Spleen (tissue), 11 donors: ENCODE measurements at regions not wholly inside any gene's neighbourhood (a gene's known extent, or its start where the extent isn't known, plus 50 kb on each side); places are given as distances from the start of the nearest gene placed in this dataset.

Experiments used
- DNase-seq: peaks from one replicate; pipeline ENCODE4 v3.0.0-alpha.2; 2020
- H3K27ac ChIP-seq, 8 donors: fragments of 200-600 bp; sonication (generic) in 7 of 8; 1 replicate in 4 of 8; 2 replicates in 4 of 8; pipeline versions ENCODE4 v1.5.0 to v1.8.0; 2016 to 2021; ENCODE audit warnings: inconsistent platforms in 4 of 8, mild to moderate bottlenecking in 4 of 8, moderate library complexity in 1 of 8
- H3K27me3 ChIP-seq, 7 donors: fragments of 200-600 bp; sonication (generic) in 6 of 7; replicated peaks in 1 of 7; 1 replicate in 4 of 7; 2 replicates in 3 of 7; pipeline versions ENCODE4 v1.5.0 to v1.8.0; 2016 to 2021; ENCODE audit warnings: inconsistent platforms in 3 of 7, mild to moderate bottlenecking in 1 of 7
- H3K36me3 ChIP-seq, 6 donors: fragments of 200-600 bp; sonication (generic) in 5 of 6; 1 replicate in 4 of 6; 2 replicates in 2 of 6; pipeline versions ENCODE4 v1.5.0 to v1.8.0; 2016 to 2021; ENCODE audit warnings: inconsistent platforms in 2 of 6
- H3K4me1 ChIP-seq, 6 donors: fragments of 200-600 bp; sonication (generic) in 5 of 6; 1 replicate in 3 of 6; 2 replicates in 3 of 6; pipeline versions ENCODE4 v1.5.0 to v1.8.0; 2016 to 2021; ENCODE audit warnings: inconsistent platforms in 3 of 6
- H3K4me3 ChIP-seq, 8 donors: fragments of 200-600 bp; sonication (generic) in 7 of 8; 1 replicate in 4 of 8; 2 replicates in 4 of 8; pipeline versions ENCODE4 v1.5.0 to v1.8.0; 2016 to 2021; ENCODE audit warnings: inconsistent platforms in 4 of 8, mild to moderate bottlenecking in 4 of 8, moderate library complexity in 2 of 8
- H3K9me3 ChIP-seq, 8 donors: fragments of 200-600 bp; sonication (generic) in 7 of 8; 1 replicate in 4 of 8; 2 replicates in 4 of 8; pipeline versions ENCODE4 v1.5.0 to v1.8.0; 2016 to 2021; ENCODE audit warnings: inconsistent platforms in 4 of 8
- CTCF ChIP-seq, 11 experiments: fragments of 200-600 bp in 7 of 11; fragments of 450-650 bp in 4 of 11; sonication (generic) in 4 of 11; IDR thresholded peaks in 8 of 11; conservative IDR thresholded peaks in 3 of 11; 1 replicate in 7 of 11; 2 replicates in 4 of 11; pipeline versions ENCODE4 v1.4.0 to v1.8.0; 2016 to 2021; ENCODE audit warnings: antibody characterized with exemption in 11 of 11, inconsistent platforms in 4 of 11, mild to moderate bottlenecking in 1 of 11
- POLR2A ChIP-seq, 3 donors: fragments of 450-650 bp; IDR thresholded peaks; one replicate each; pipeline ENCODE4 v1.5.1; 2017; ENCODE audit warnings: antibody characterized with exemption in 3 of 3, mild to moderate bottlenecking in 1 of 3
- POLR2AphosphoS5 ChIP-seq, 3 donors: sonication (generic); formaldehyde crosslinking; IDR thresholded peaks; one replicate each; pipeline ENCODE4 v1.5.1; 2017; ENCODE audit warnings: antibody characterized with exemption in 3 of 3
- WGBS, 5 donors: extraction: QIAGEN DNeasy Blood & Tissue Kit in 3 of 5; methylation state at CpG; one replicate each; pipeline versions ENCODE4 v1.1.5 to v1.1.7; 2013 to 2018; 5-methylcytosine and 5-hydroxymethylcytosine counted together
- intact Hi-C: fragments of 100-400 bp; cut with DNase I; formaldehyde crosslinking; loops from one replicate; pipeline ENCODE4 v1.15.0; 2023; ENCODE audit warnings: low total_unique reads
- donor health status: healthy with polysubstance abuse.
- donor health status: DM: no; HTN: no; CAD: no; lungs with moderate emphysema.
- donor health status: DM: no; HTN: no; CAD: no.
- donor health status: Bipolar disorder and iron deficiency.
- donor health status: healthy.
- donor health status: DM: no; HTN: no; CAD: no.
- donor health status: DM: yes; HTN: yes; CAD: no.

GRCh38 chr13:48849515-48849914 is 126.2 kb upstream of the FNDC3A start:
- intact Hi-C loops, result no loop called here
- no peak overlapping the region for H3K27ac ChIP-seq
- no peaks in the 10 kb centered on the region for H3K9me3 ChIP-seq
- no peaks in the 10 kb centered on the region for H3K27me3 ChIP-seq
- WGBS, 5 donors, result 76 to 89% (median 81%) methylated on average over 5 of the region's 5 CpGs
- peaks cover 0 to 12% (median 0%) of the 10 kb centered on the region in 6 donors for H3K4me1 ChIP-seq
- no peak for DNase-seq
- no peak for TF ChIP-seq CTCF (IDR thresholded peaks at IDR 0.05 in 8 of 11, conservative IDR thresholded peaks at IDR 0.05 in 3 of 11)
- no peak for TF ChIP-seq POLR2AphosphoS5 (IDR thresholded peaks at IDR 0.05)
- no peak for TF ChIP-seq POLR2A (IDR thresholded peaks at IDR 0.05)
- no peak overlapping the region for H3K4me3 ChIP-seq
- no peaks in the 10 kb centered on the region for H3K36me3 ChIP-seq

GRCh38 chr13:48851707-48852106 is 124.0 kb upstream of the FNDC3A start:
- no peak for TF ChIP-seq POLR2A (IDR thresholded peaks at IDR 0.05)
- TF ChIP-seq POLR2AphosphoS5 (IDR thresholded peaks at IDR 0.05), result no peak
- TF ChIP-seq CTCF (IDR thresholded peaks at IDR 0.05 in 8 of 11, conservative IDR thresholded peaks at IDR 0.05 in 3 of 11), result no peak
- Histone ChIP-seq H3K9me3 (no peaks in the 10 kb centered on the region), H3K4me1 (peaks cover 0 to 12% (median 0%) of the 10 kb centered on the region in 6 donors), H3K27ac (no peak overlapping the region), H3K36me3 (no peaks in the 10 kb centered on the region), H3K27me3 (no peaks in the 10 kb centered on the region), H3K4me3 (no peak overlapping the region)
- WGBS, 5 donors, result 70 to 84% (median 77%) methylated on average over 2 of the region's 2 CpGs
- intact Hi-C loops, result no loop called here
- no peak for DNase-seq

GRCh38 chr13:48852911-48853727 is 122.6 kb upstream of the FNDC3A start:
- Histone ChIP-seq H3K4me1 (peaks cover 0 to 12% (median 0%) of the 10 kb centered on the region in 6 donors), H3K27ac (no peak overlapping the region), H3K4me3 (no peak overlapping the region), H3K36me3 (no peaks in the 10 kb centered on the region), H3K27me3 (no peaks in the 10 kb centered on the region), H3K9me3 (no peaks in the 10 kb centered on the region)
- intact Hi-C loops, result no loop called here
- DNase-seq, result no peak
- 70 to 79% (median 74%) methylated on average over 8 of the region's 8 CpGs for WGBS, 5 donors
- TF ChIP-seq POLR2A (IDR thresholded peaks at IDR 0.05), result no peak
- TF ChIP-seq POLR2AphosphoS5 (IDR thresholded peaks at IDR 0.05), result no peak
- TF ChIP-seq CTCF (IDR thresholded peaks at IDR 0.05 in 8 of 11, conservative IDR thresholded peaks at IDR 0.05 in 3 of 11), result no peak

GRCh38 chr13:48853728-48854102 is 122.0 kb upstream of the FNDC3A start:
- Histone ChIP-seq H3K36me3 (no peaks in the 10 kb centered on the region), H3K4me3 (no peak overlapping the region), H3K27ac (no peak overlapping the region), H3K27me3 (no peaks in the 10 kb centered on the region), H3K4me1 (peaks cover 0 to 17% (median 5%) of the 10 kb centered on the region in 6 donors), H3K9me3 (no peaks in the 10 kb centered on the region)
- DNase-seq, result no peak
- intact Hi-C loops, result no loop called here
- TF ChIP-seq POLR2AphosphoS5 (IDR thresholded peaks at IDR 0.05) (no peak), CTCF (IDR thresholded peaks at IDR 0.05 in 8 of 11, conservative IDR thresholded peaks at IDR 0.05 in 3 of 11) (no peak), POLR2A (IDR thresholded peaks at IDR 0.05) (no peak)
- 7 to 49% (median 18%) methylated on average over 5 of the region's 5 CpGs for WGBS, 5 donors
